K562 (cell line): ENCODE measurements at regions not wholly inside any gene's neighbourhood (a gene's known extent, or its start where the extent isn't known, plus 50 kb on each side); places are given as distances from the start of the nearest gene placed in this dataset.

Experiments
- ADNP ChIP-seq: fragments of 200-800 bp; sonication (Bioruptor generic); IDR thresholded peaks from 2 replicates; pipeline ENCODE4 v1.6.1; 2016; ENCODE audit warnings: missing genetic modification characterization, missing compliant biosample characterization
- ATF1 ChIP-seq, 2 experiments: fragments of 450-650 bp in 1 of 2; IDR thresholded peaks; 2 replicates each; pipeline ENCODE4 v1.6.1; 2016; ENCODE audit warnings: missing compliant biosample characterization in 1 of 2, missing genetic modification characterization in 1 of 2
- CTCFL ChIP-seq: IDR thresholded peaks from 2 replicates; pipeline ENCODE4 v1.6.1; 2011; ENCODE audit warnings: borderline replicate concordance, low read depth, mild to moderate bottlenecking, moderate library complexity, low read length; ENCODE audit not compliant: insufficient read depth, poor library complexity, severe bottlenecking
- GABPB1 ChIP-seq: sonication (generic); formaldehyde crosslinking; IDR thresholded peaks from 2 replicates; pipeline ENCODE4 v1.8.0; 2022; ENCODE audit warnings: mild to moderate bottlenecking, missing genetic modification reagents
- HCFC1 ChIP-seq: IDR thresholded peaks from 2 replicates; pipeline ENCODE4 v1.6.1; 2012; ENCODE audit warnings: low read depth, low read length, improper control_type of control experiment
- KLF16 ChIP-seq: IDR thresholded peaks from 2 replicates; pipeline ENCODE4 v1.6.1; 2016; ENCODE audit warnings: antibody characterized with exemption
- L3MBTL2 ChIP-seq: fragments of 450-650 bp; IDR thresholded peaks from 2 replicates; pipeline ENCODE4 v1.6.1; 2016; ENCODE audit warnings: mild to moderate bottlenecking, moderate library complexity
- MXI1 ChIP-seq: IDR thresholded peaks from 2 replicates; pipeline ENCODE4 v1.6.1; 2011; ENCODE audit warnings: low read depth, mild to moderate bottlenecking, improper control_type of control experiment, low read length
- RBM39 ChIP-seq: fragments of 200-400 bp; formaldehyde crosslinking; optimal IDR thresholded peaks from 2 replicates; pipeline ENCODE3; 2018; ENCODE audit warnings: low read depth, low read length
- SP1 ChIP-seq: sonication (generic); formaldehyde crosslinking; IDR thresholded peaks from 2 replicates; pipeline ENCODE4 v1.8.1; 2022; ENCODE audit warnings: mild to moderate bottlenecking, missing genetic modification reagents
- TAF15 ChIP-seq: fragments of 200-400 bp; formaldehyde crosslinking; IDR thresholded peaks from 2 replicates; pipeline ENCODE4 v1.6.1; 2017; ENCODE audit warnings: mild to moderate bottlenecking, low read depth, low read length, moderate library complexity
- TAL1 ChIP-seq: fragments of 450-650 bp; IDR thresholded peaks from 2 replicates; pipeline ENCODE4 v1.6.1; 2016; ENCODE audit warnings: mild to moderate bottlenecking
- TFE3 ChIP-seq: fragments of 450-650 bp; formaldehyde crosslinking; IDR thresholded peaks from 2 replicates; pipeline ENCODE4 v1.4.0; 2020; ENCODE audit warnings: mild to moderate bottlenecking, mixed read lengths
- TGIF2 ChIP-seq: sonication (generic); formaldehyde crosslinking; IDR thresholded peaks from 2 replicates; pipeline ENCODE4 v1.8.1; 2022; ENCODE audit warnings: mild to moderate bottlenecking, missing genetic modification reagents, moderate library complexity
- TSHZ1 ChIP-seq: fragments of 250-450 bp; sonication (Bioruptor Pico); IDR thresholded peaks from 2 replicates; pipeline ENCODE4 v1.4.0; 2020; ENCODE audit warnings: mild to moderate bottlenecking, moderate library complexity
- ZBTB1 ChIP-seq: sonication (generic); formaldehyde crosslinking; IDR thresholded peaks from 2 replicates; pipeline ENCODE4 v1.8.1; 2023; ENCODE audit warnings: missing genetic modification reagents, low read depth, mild to moderate bottlenecking, borderline replicate concordance
- ZFP36 ChIP-seq: fragments of 150-350 bp; IDR thresholded peaks from 2 replicates; pipeline ENCODE4 v1.6.1; 2018; ENCODE audit warnings: low read length, low read depth; ENCODE audit not compliant: partially characterized antibody
- ZNF316 ChIP-seq: fragments of 450-650 bp; IDR thresholded peaks from 2 replicates; pipeline ENCODE4 v1.6.1; 2016
- ZNF561 ChIP-seq: fragments of 450-650 bp; formaldehyde crosslinking; conservative IDR thresholded peaks from 2 replicates; pipeline ENCODE4 v1.4.0; 2020; ENCODE audit warnings: mild to moderate bottlenecking, moderate library complexity
- TF ChIP-seq, protein P1 (sequence below): fragments of 450-650 bp; IDR thresholded peaks from 2 replicates; pipeline ENCODE4 v1.6.1; 2017; ENCODE audit warnings: antibody characterized with exemption
- TF ChIP-seq, protein P2 (sequence below): fragments of 250-450 bp; sonication (Bioruptor Pico); IDR thresholded peaks from 2 replicates; pipeline ENCODE4 v1.9.0; 2021; ENCODE audit warnings: mild to moderate bottlenecking

DNA sequence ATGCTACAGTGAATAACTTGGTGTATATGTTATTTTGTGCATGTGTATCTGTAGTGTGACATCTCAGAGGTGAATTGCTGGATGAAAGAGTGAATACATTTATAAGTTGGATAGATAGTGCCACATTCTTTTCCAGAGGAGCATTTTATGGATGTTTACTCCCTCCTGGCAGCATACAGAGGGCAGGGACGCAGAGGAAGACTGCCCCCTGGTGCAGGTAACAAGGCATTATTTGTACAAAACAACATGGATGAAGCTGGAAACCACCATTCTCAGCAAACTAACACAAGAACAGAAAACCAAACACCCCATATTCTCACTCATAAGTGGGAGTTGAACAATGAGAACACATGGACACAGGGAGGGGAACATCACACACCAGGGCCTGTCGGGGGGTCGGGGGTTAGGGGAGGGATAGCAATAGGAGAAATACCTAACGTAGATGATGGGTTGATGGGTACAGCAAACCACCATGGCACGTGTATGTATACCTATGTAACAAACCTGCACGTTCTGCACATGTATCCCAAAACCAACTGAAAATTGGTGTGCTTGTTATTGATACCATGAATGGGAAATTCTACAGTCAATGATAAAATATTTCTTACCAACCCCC is 57.9 kb upstream of the CTXND1 start (continued):
- TF ChIP-seq TSHZ1 (CRISPR knock-in tag) (no peak), TGIF2 (CRISPR knock-in tag) (no peak), GABPB1 (CRISPR knock-in tag) (no peak), RBM39 (no peak), ZFP36 (no peak), L3MBTL2 (no peak), HCFC1 (no peak), ADNP (tag) (no peak), SP1 (CRISPR knock-in tag) (no peak), TAF15 (no peak), TAL1 (no peak), MXI1 (no peak), ZNF561 (no peak), ZNF316 (no peak), KLF16 (no peak), TFE3 (CRISPR knock-in tag) (no peak), ATF1 (CRISPR knock-in tag; IDR thresholded peaks at IDR 0.05) (no peak), ATF1 (tag; IDR thresholded peaks at IDR 0.05) (no peak), ZBTB1 (CRISPR knock-in tag) (no peak), CTCFL (peak; percentile 51)
- TF ChIP-seq, protein P1, sequence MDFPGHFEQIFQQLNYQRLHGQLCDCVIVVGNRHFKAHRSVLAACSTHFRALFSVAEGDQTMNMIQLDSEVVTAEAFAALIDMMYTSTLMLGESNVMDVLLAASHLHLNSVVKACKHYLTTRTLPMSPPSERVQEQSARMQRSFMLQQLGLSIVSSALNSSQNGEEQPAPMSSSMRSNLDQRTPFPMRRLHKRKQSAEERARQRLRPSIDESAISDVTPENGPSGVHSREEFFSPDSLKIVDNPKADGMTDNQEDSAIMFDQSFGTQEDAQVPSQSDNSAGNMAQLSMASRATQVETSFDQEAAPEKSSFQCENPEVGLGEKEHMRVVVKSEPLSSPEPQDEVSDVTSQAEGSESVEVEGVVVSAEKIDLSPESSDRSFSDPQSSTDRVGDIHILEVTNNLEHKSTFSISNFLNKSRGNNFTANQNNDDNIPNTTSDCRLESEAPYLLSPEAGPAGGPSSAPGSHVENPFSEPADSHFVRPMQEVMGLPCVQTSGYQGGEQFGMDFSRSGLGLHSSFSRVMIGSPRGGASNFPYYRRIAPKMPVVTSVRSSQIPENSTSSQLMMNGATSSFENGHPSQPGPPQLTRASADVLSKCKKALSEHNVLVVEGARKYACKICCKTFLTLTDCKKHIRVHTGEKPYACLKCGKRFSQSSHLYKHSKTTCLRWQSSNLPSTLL: no peak
- TF ChIP-seq, protein P2, sequence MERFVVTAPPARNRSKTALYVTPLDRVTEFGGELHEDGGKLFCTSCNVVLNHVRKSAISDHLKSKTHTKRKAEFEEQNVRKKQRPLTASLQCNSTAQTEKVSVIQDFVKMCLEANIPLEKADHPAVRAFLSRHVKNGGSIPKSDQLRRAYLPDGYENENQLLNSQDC (CRISPR knock-in tag): no peak
